Nephron progenitor cell (in vitro differentiated cells): ENCODE measurements at regions not wholly inside any gene's neighbourhood (a gene's known extent, or its start where the extent isn't known, plus 50 kb on each side); places are given as distances from the start of the nearest gene placed in this dataset.

ENCODE experiments used
- DNase-seq: peaks from one replicate; pipeline ENCODE4 v3.0.0; 2021
- H3K27ac Mint-ChIP-seq: 2 replicates; pipeline ENCODE4 v1.8.0; 2021; ENCODE audit warnings: mild to moderate bottlenecking, moderate library complexity, mixed read lengths
- H3K27me3 Mint-ChIP-seq: 2 replicates; pipeline ENCODE4 v1.8.0; 2021; ENCODE audit warnings: mild to moderate bottlenecking, low read depth, mixed read lengths; ENCODE audit not compliant: poor library complexity
- H3K36me3 Mint-ChIP-seq: 2 replicates; pipeline ENCODE4 v1.8.0; 2021; ENCODE audit warnings: low read depth, mixed read lengths
- H3K4me1 Mint-ChIP-seq: 2 replicates; pipeline ENCODE4 v1.8.0; 2021; ENCODE audit warnings: mixed read lengths
- H3K4me3 Mint-ChIP-seq: 2 replicates; pipeline ENCODE4 v1.8.0; 2021; ENCODE audit warnings: mild to moderate bottlenecking, moderate library complexity, mixed read lengths
- H3K9me3 Mint-ChIP-seq: 2 replicates; pipeline ENCODE4 v1.8.0; 2021; ENCODE audit warnings: mild to moderate bottlenecking, moderate library complexity, mixed read lengths
- TF ChIP-seq, protein P1 (sequence below): fragments of 200-600 bp; sonication (generic); IDR thresholded peaks from 2 replicates; pipeline ENCODE4 v1.5.0; 2021; ENCODE audit warnings: antibody characterized with exemption

- H3K36me3 Mint-ChIP-seq: no peaks in the 10 kb centered on the region
- H3K4me3 Mint-ChIP-seq: no peak overlapping the region
- TF ChIP-seq, protein P1, sequence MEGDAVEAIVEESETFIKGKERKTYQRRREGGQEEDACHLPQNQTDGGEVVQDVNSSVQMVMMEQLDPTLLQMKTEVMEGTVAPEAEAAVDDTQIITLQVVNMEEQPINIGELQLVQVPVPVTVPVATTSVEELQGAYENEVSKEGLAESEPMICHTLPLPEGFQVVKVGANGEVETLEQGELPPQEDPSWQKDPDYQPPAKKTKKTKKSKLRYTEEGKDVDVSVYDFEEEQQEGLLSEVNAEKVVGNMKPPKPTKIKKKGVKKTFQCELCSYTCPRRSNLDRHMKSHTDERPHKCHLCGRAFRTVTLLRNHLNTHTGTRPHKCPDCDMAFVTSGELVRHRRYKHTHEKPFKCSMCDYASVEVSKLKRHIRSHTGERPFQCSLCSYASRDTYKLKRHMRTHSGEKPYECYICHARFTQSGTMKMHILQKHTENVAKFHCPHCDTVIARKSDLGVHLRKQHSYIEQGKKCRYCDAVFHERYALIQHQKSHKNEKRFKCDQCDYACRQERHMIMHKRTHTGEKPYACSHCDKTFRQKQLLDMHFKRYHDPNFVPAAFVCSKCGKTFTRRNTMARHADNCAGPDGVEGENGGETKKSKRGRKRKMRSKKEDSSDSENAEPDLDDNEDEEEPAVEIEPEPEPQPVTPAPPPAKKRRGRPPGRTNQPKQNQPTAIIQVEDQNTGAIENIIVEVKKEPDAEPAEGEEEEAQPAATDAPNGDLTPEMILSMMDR: no peak
- peaks cover 5% of the 10 kb centered on the region for H3K4me1 Mint-ChIP-seq
- H3K9me3 Mint-ChIP-seq: no peaks in the 10 kb centered on the region
- H3K27ac Mint-ChIP-seq: no peak overlapping the region
- peaks cover 18% of the 10 kb centered on the region for H3K27me3 Mint-ChIP-seq
- DNase-seq: no peak
Measured at GRCh38 chr16:5885521-5885920, 787.9 kb upstream of the EEF2KMT start.

DNA sequence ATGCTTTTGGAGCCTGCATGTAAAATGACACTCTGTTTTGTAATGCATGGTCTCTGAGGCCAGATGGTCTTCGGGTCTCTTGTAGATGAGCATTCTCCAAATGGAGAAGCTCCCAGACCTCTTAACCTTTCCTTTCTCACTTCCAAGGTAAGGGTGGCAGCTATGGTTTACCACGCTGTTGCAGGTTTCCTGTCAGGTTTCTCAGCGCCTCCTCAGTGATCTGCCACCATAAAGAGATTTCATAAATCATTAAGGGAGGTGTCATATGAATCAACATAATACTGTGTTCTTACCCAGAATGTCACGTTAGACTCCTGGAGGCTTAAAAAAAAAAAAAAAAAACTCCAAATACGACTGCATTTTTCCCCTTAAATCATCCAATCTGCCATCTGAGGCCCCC lies 787.4 kb upstream of the EEF2KMT start:
- no peak overlapping the region for H3K27ac Mint-ChIP-seq
- H3K36me3 Mint-ChIP-seq: no peaks in the 10 kb centered on the region
- TF ChIP-seq, protein P1: no peak
- DNase-seq: no peak
- peaks cover 18% of the 10 kb centered on the region for H3K27me3 Mint-ChIP-seq
- H3K9me3 Mint-ChIP-seq: no peaks in the 10 kb centered on the region
- H3K4me1 Mint-ChIP-seq: peaks cover 5% of the 10 kb centered on the region
- H3K4me3 Mint-ChIP-seq: no peak overlapping the region

- H3K27me3 Mint-ChIP-seq: peaks cover 18% of the 10 kb centered on the region
- TF ChIP-seq, protein P1: no peak
- DNase-seq: no peak
- no peaks in the 10 kb centered on the region for H3K9me3 Mint-ChIP-seq
- H3K4me1 Mint-ChIP-seq: peaks cover 5% of the 10 kb centered on the region
- no peak overlapping the region for H3K4me3 Mint-ChIP-seq
- H3K36me3 Mint-ChIP-seq: no peaks in the 10 kb centered on the region
- H3K27ac Mint-ChIP-seq: no peak overlapping the region
Measured at GRCh38 chr16:5884339-5884738, 786.7 kb upstream of the EEF2KMT start.

DNA sequence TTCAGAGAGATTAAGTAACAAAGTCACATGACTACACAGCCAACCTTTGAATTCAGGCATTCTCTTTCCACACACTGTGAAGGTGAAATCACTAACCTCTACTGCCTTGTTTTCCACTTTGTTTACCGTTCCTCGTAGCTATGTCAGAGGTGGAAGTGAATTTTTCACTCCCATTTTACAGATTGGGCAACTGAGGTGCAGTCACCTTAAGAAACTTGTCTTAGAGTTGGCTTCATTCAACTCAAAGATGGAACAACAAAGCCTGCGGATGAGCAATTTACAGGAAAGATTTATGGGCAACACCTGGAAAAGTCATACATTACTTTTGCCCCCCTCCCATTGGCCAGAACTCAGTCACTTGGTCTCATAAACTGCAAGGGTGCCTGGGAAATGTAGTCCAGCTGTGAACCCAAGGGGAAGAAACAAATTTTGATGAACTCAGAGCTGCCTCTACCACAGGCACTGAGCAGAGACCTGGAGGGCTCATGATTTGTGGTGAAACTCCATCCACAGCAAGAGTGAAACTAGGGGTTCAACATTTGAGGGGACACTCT lies 784.6 kb upstream of the EEF2KMT start:
- no peak for DNase-seq
- TF ChIP-seq, protein P1: no peak
- Mint-ChIP-seq H3K36me3 (no peaks in the 10 kb centered on the region), H3K27ac (no peak overlapping the region), H3K27me3 (peaks cover 13% of the 10 kb centered on the region), H3K9me3 (no peaks in the 10 kb centered on the region), H3K4me1 (peaks cover 4% of the 10 kb centered on the region), H3K4me3 (no peak overlapping the region)

GRCh38 chr16:5875416-5875815 lies 777.8 kb upstream of the EEF2KMT start:
- H3K36me3 Mint-ChIP-seq: no peaks in the 10 kb centered on the region
- DNase-seq: no peak
- H3K4me1 Mint-ChIP-seq: peaks cover 19% of the 10 kb centered on the region
- peaks cover 19% of the 10 kb centered on the region for H3K27me3 Mint-ChIP-seq
- TF ChIP-seq, protein P1: no peak
- H3K9me3 Mint-ChIP-seq: no peaks in the 10 kb centered on the region
- H3K27ac Mint-ChIP-seq: no peak overlapping the region
- no peak overlapping the region for H3K4me3 Mint-ChIP-seq

DNA sequence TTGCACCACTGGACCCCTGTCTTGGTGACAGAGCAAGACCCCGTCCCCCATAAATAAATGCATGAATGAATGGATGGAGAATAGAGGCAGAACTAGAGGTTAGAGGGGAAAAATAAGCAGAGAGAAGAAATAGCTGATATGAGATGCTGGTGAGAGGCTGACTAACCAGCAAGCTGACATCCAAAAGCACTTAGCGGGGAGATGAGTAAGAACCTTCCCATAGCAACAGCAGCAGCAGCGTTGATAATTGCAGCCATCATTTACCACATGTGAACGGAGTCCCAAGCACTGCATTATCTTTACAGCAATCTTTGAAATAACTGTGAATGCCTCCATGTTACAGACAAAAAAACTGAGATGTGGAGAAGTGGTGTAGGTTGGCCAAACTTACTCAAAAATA lies 777.3 kb upstream of the EEF2KMT start:
- no peak overlapping the region for H3K4me3 Mint-ChIP-seq
- H3K36me3 Mint-ChIP-seq: no peaks in the 10 kb centered on the region
- TF ChIP-seq, protein P1: no peak

More for the DNA sequence above, 777.3 kb upstream of the EEF2KMT start:
- H3K27me3 Mint-ChIP-seq: peaks cover 19% of the 10 kb centered on the region
- H3K9me3 Mint-ChIP-seq: no peaks in the 10 kb centered on the region
- no peak for DNase-seq
- no peak overlapping the region for H3K27ac Mint-ChIP-seq
- peaks cover 24% of the 10 kb centered on the region for H3K4me1 Mint-ChIP-seq
